ENCODE measurements at regions not wholly inside any gene's neighbourhood (a gene's known extent, or its start where the extent isn't known, plus 50 kb on each side); places are given as distances from the start of the nearest gene placed in this dataset.

DNA sequence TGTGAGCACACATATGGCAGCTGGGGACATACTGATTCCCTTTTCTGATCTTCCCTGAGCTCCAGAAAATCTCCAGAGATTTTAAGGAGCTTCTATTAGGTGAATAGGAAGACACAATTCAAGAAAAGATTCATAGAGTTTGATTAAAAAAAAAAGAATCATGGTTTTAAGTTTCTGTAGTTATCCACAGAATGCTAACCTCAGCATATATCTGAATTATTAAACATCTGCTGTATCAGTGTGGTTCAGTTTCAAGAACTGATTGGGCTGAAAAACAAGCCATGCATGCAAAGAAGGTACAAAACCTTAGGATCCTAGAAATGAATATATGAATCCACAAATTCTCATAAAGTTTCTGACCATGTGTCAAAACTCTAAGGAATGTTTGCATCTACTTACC lies 94.1 kb upstream of the ZNF438 start:
- ChIA-PET POLR2A (no interaction called here), CTCF (no interaction called here)
- Mint-ChIP-seq H3K4me3 (no peak overlapping the region), H3K27ac (no peak overlapping the region), H3K9me3 (ENCODE audit: insufficient read depth) (no peaks in the 10 kb centered on the region), H3K36me3 (ENCODE audit: low read depth) (no peaks in the 10 kb centered on the region), H3K4me1 (ENCODE audit: low read depth) (peaks cover 1% of the 10 kb centered on the region), H3K27me3 (ENCODE audit: low read depth) (no peaks in the 10 kb centered on the region)
- DNase-seq (no peak), ATAC-seq (no peak)

DNA sequence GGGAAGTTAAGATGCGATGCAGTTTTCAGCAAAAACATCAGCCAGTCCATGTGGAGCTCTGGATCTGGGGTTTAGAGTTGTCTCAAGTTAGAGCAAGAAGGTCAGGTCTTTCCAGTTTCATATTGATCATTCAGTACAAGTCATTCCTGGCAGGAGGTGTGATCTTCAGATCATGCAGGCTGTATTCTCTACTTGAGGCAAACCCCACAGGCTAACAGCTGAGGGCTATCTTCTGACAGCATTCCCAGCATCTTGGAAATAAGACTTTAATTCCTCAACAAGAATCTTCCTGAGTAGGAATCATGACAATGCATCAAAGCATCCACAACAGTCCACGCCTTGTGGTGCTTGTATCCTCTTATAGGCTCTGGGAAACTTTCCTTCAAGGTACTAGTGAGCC lies 94.9 kb upstream of the ZNF438 start:
- Mint-ChIP-seq H3K27ac (no peak overlapping the region), H3K4me3 (no peak overlapping the region), H3K9me3 (ENCODE audit: insufficient read depth) (no peaks in the 10 kb centered on the region), H3K36me3 (ENCODE audit: low read depth) (no peaks in the 10 kb centered on the region), H3K27me3 (ENCODE audit: low read depth) (no peaks in the 10 kb centered on the region), H3K4me1 (ENCODE audit: low read depth) (no peaks in the 10 kb centered on the region)
- POLR2A ChIA-PET = no interaction called here
- DNase-seq (no peak), ATAC-seq (no peak)
- CTCF ChIA-PET = no interaction called here

DNA sequence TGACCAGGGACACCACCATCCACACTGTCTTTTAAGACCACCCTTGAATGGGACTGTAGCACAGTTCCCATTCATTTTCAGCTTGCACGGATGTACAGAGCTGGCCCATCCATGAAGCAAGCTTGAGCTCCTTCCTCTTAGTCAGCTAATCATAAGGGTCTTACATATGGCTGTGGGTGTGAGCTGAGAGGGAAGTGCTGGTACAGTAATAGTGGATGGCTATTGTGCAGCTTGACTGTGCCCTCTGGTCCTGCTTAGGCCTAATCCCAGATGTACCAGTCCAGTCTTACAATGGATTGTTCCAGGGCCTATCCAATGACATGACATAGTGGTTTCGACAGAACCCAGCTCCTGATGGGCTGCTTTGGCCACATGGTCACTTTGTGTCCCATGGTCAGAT lies 96.9 kb upstream of the ZNF438 start:
- DNase-seq (no peak), ATAC-seq (no peak)
- Mint-ChIP-seq H3K27me3 (ENCODE audit: low read depth) (no peaks in the 10 kb centered on the region), H3K9me3 (ENCODE audit: insufficient read depth) (no peaks in the 10 kb centered on the region), H3K36me3 (ENCODE audit: low read depth) (no peaks in the 10 kb centered on the region), H3K4me3 (no peak overlapping the region), H3K4me1 (ENCODE audit: low read depth) (peaks cover 8% of the 10 kb centered on the region), H3K27ac (no peak overlapping the region)
- ChIA-PET CTCF (no interaction called here), POLR2A (interaction anchor here (0.5 kb wide), 1 partner anchor 8 kb away, joined by 3 read pairs; no protein-coding TSS in a partner anchor)

DNA sequence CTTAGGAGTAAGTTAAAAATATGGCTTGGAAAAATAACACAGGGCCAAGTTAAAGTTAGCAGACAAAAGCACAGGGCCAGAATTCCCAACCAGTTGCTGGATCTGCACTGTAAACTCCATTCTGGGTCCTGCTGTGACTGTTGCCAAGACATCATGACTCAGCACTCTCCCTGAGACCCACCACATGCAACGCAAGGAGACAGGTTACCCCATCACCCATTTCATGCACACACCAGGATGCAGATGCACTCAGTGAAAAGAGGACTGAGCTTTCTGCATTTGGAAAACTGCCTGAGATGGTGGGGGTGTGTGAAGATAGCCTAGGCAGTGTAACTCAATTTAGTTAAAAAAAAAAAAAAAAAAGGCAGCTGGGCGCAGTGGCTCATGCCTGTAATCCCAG lies 97.6 kb upstream of the ZNF438 start:
- no peaks in the 10 kb centered on the region for H3K36me3 Mint-ChIP-seq (ENCODE audit: low read depth)
- H3K4me1 Mint-ChIP-seq (ENCODE audit: low read depth) = peaks cover 11% of the 10 kb centered on the region
- DNase-seq (no peak), ATAC-seq (no peak)
- CTCF ChIA-PET = no interaction called here
- H3K9me3 Mint-ChIP-seq (ENCODE audit: insufficient read depth) = no peaks in the 10 kb centered on the region
- H3K4me3 Mint-ChIP-seq = no peak overlapping the region
- POLR2A ChIA-PET = no interaction called here
- no peaks in the 10 kb centered on the region for H3K27me3 Mint-ChIP-seq (ENCODE audit: low read depth)
- H3K27ac Mint-ChIP-seq = no peak overlapping the region

DNA sequence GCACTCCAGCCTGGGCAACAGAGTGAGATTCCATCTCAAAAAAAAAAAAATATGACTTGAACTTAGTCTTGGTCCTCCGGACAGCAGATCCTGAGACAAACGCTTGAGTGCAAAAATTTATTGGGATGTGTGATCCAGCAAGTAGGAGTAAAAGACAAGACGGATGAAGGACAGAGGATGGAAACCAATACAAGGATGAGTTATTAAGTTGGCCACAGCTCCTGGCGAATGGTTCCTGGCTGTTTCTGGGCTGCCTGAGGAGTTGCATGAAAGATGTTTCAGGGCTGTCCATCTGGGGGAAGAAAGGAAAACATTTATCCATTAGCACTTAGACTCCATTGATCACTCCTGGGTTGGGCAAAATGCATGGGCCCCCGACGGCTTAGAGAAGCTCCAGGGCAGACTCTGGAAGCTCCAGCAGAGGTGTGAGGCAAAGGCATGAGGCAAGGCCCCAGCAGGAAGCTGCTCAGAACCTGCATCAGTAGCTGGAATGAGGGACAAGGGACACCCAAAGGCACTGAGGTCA lies 98.3 kb upstream of the ZNF438 start:
- no peak overlapping the region for H3K27ac Mint-ChIP-seq
- no peak overlapping the region for H3K4me3 Mint-ChIP-seq
- no peaks in the 10 kb centered on the region for H3K9me3 Mint-ChIP-seq (ENCODE audit: insufficient read depth)
- POLR2A ChIA-PET = interaction anchor here (0.5 kb wide), 1 partner anchor 35 kb away, joined by 3 read pairs; no protein-coding TSS in a partner anchor
- no peak for ATAC-seq
- H3K27me3 Mint-ChIP-seq (ENCODE audit: low read depth) = no peaks in the 10 kb centered on the region
- no peaks in the 10 kb centered on the region for H3K36me3 Mint-ChIP-seq (ENCODE audit: low read depth)
- CTCF ChIA-PET = interaction anchor here (1.4 kb wide), 1 partner anchor 14 kb away, joined by 5 read pairs; no protein-coding TSS in a partner anchor
- peaks cover 18% of the 10 kb centered on the region for H3K4me1 Mint-ChIP-seq (ENCODE audit: low read depth)
- peak; percentile 9 for DNase-seq

DNA sequence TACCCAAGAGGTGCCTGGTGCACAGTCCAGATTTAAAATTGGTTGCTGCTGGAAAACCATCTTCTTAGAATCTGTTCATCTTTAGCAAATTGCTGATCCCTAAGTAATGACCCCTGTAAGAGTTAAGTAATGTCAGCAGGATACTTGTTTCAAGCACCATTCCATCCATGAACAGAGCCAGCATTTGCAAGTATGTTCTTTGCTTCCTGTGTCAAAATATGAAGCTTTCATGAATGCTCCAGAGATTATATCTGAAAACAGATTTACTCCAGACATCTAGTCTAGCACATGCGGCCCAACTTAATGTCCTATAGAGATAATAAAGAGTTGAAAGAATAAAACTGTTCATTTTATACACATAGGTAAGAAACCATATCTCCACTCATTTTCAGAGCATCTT lies 98.7 kb upstream of the ZNF438 start:
- H3K9me3 Mint-ChIP-seq (ENCODE audit: insufficient read depth) = no peaks in the 10 kb centered on the region
- DNase-seq (peak; percentile 1), ATAC-seq (no peak)
- no peak overlapping the region for H3K27ac Mint-ChIP-seq
- peaks cover 22% of the 10 kb centered on the region for H3K4me1 Mint-ChIP-seq (ENCODE audit: low read depth)
- no peak overlapping the region for H3K4me3 Mint-ChIP-seq
- no peaks in the 10 kb centered on the region for H3K27me3 Mint-ChIP-seq (ENCODE audit: low read depth)
- CTCF ChIA-PET = interaction anchor here (1.0 to 1.4 kb wide), 2 partner anchors 15 to 99 kb away, joined by 3 to 5 read pairs; partner anchors contain the start of gene ZNF438
- POLR2A ChIA-PET = interaction anchor here (0.5 kb wide), 1 partner anchor 35 kb away, joined by 3 read pairs; no protein-coding TSS in a partner anchor
- no peaks in the 10 kb centered on the region for H3K36me3 Mint-ChIP-seq (ENCODE audit: low read depth)

DNA sequence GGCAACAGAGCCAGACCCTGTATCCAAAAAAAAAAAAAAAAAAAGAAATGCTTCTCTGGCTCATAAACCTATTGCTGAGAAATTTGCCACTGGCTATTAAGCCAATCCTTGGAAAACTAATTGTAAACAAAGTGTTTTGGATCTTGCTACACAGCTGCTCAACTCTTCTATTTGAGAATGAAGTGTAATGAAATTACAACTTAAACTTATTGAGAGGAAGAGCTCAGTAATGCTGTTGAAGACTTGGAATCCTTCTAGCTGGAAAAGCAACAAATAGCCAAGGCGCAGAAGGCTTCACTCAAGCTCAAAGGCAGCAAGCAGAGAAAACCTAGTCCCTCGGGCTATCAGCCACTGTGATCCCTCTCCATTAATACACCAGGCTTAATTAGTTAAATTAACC lies 99.6 kb upstream of the ZNF438 start:
- ChIA-PET CTCF (interaction anchor here (1.0 to 1.4 kb wide), 3 partner anchors 16 to 99 kb away, joined by 3 to 5 read pairs (median 3); partner anchors contain the start of gene ZNF438), POLR2A (interaction anchor here (0.6 to 0.7 kb wide), 2 partner anchors 23 to 337 kb away, joined by 3 read pairs; no protein-coding TSS in a partner anchor)
- no peaks in the 10 kb centered on the region for H3K36me3 Mint-ChIP-seq (ENCODE audit: low read depth)
- no peak overlapping the region for H3K27ac Mint-ChIP-seq
- no peak overlapping the region for H3K4me3 Mint-ChIP-seq
- no peaks in the 10 kb centered on the region for H3K27me3 Mint-ChIP-seq (ENCODE audit: low read depth)
- DNase-seq (no peak), ATAC-seq (no peak)
- no peaks in the 10 kb centered on the region for H3K9me3 Mint-ChIP-seq (ENCODE audit: insufficient read depth)
- peaks cover 31% of the 10 kb centered on the region for H3K4me1 Mint-ChIP-seq (ENCODE audit: low read depth)

DNA sequence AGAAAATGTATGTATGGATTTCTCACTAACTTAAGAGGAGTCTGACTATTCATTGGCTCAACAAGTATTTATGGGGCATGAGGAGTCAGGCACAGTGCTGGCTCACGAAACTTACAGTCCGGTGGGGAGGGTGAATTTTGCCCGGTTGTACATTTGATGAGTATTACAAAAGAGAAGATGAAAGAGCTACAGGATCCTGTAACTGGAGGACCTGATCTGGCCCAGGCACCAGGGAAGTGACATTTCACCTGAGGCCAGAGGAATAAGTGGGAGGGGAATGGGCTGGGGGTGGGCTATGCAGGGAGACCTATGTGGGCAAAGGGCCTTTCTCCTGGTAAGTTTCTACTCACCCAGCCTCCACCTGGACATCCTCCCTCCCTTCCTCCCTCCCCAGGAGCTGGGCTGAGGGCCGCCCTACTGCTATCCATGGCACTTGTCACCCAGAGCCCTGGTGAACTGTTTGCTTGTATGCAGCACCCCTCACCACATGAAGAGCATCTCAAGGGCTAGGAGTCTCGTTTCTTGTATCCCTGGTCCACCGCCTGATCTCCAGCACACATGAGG lies 101.1 kb upstream of the ZNF438 start:
- Mint-ChIP-seq H3K4me1 (ENCODE audit: low read depth) (peaks cover 45% of the 10 kb centered on the region), H3K27ac (peak overlapping the region; percentile 55), H3K36me3 (ENCODE audit: low read depth) (no peaks in the 10 kb centered on the region), H3K9me3 (ENCODE audit: insufficient read depth) (no peaks in the 10 kb centered on the region), H3K4me3 (peak overlapping the region; percentile 25), H3K27me3 (ENCODE audit: low read depth) (no peaks in the 10 kb centered on the region)
- POLR2A ChIA-PET = interaction anchor here (1.0 to 1.9 kb wide), 2 partner anchors 101 to 425 kb away, joined by 3 to 6 read pairs; partner anchors contain the start of gene ZNF438
- CTCF ChIA-PET = interaction anchor here (1.2 kb wide), 1 partner anchor 349 kb away, joined by 6 read pairs; no protein-coding TSS in a partner anchor
- no peak for ATAC-seq
- peak; percentile 20 for DNase-seq

DNA sequence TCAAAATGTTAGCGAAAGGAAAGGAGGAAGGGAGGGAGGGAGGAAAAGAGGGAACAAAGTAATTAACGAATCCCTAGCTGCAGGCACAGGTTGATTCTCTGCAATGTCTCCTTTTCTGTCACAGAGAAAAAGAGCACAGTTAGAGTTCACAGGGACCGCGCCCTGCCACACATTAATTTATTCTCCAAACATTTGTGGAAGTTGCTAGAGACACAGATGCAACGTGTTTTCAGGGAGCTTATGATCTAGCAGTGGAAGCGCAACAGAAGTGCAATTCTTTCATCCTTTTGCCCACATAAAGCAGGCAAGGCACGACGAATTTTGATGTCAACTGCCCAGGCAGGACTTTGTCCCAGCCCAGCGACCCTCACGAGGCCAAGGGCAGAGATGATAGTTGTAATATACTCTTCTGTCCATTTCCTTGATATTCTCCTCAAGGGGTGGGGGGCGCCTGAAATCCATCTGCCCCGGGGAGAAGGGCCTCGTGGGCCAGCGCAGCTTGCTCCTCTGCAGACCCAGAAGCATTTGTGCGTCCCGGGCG lies 101.7 kb upstream of the ZNF438 start:
- Mint-ChIP-seq H3K27me3 (ENCODE audit: low read depth) (no peaks in the 10 kb centered on the region), H3K4me3 (peak overlapping the region; percentile 63), H3K36me3 (ENCODE audit: low read depth) (no peaks in the 10 kb centered on the region), H3K9me3 (ENCODE audit: insufficient read depth) (no peaks in the 10 kb centered on the region), H3K4me1 (ENCODE audit: low read depth) (peaks cover 45% of the 10 kb centered on the region), H3K27ac (peak overlapping the region; percentile 55)
- CTCF ChIA-PET = interaction anchor here (1.0 to 1.2 kb wide), 2 partner anchors 50 to 349 kb away, joined by 3 to 6 read pairs; no protein-coding TSS in a partner anchor
- DNase-seq (no peak), ATAC-seq (no peak)
- POLR2A ChIA-PET = interaction anchor here (0.9 to 1.9 kb wide), 3 partner anchors 101 to 425 kb away, joined by 3 to 6 read pairs (median 3); partner anchors contain the start of gene ZNF438

DNA sequence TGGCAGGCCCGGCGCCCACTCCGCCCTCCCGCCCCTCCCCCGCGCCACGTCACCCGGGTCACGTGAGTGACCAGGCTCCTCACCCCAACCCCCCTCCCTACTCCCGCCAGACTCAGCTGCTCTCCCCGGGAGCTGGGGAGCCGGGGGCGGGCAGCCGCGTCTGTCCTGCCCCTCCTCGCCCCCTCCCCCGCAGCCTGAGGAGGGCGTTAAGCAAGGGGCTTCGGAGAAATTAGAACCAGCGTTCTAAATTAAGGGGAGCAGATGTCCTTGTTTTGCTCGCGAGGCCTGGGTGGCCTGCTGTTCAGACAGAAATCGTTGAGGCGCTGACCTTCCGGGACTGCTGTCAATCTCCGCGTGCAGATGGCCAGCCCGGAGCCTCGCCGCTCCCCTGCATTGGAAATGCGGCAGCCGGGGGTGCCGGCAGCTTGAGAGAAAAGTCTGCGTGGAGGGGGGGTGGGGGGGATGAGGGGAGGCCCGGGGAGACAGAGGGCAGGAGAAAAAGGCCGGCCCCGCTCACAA lies 102.2 kb upstream of the ZNF438 start:
- ChIA-PET POLR2A (interaction anchor here (0.6 to 1.9 kb wide), 4 partner anchors 61 to 426 kb away, joined by 3 to 6 read pairs (median 3); partner anchors contain the start of gene ZNF438), CTCF (interaction anchor here (0.9 to 1.2 kb wide), 4 partner anchors 33 to 350 kb away, joined by 3 to 6 read pairs (median 4); partner anchors contain the start of gene ZNF438)
- Mint-ChIP-seq H3K4me3 (peak overlapping the region; percentile 70), H3K9me3 (ENCODE audit: insufficient read depth) (no peaks in the 10 kb centered on the region), H3K27ac (peak overlapping the region; percentile 72), H3K27me3 (ENCODE audit: low read depth) (no peaks in the 10 kb centered on the region), H3K4me1 (ENCODE audit: low read depth) (peaks cover 45% of the 10 kb centered on the region), H3K36me3 (ENCODE audit: low read depth) (no peaks in the 10 kb centered on the region)
- ATAC-seq = peak; percentile 37
- peak; percentile 68 for DNase-seq

DNA sequence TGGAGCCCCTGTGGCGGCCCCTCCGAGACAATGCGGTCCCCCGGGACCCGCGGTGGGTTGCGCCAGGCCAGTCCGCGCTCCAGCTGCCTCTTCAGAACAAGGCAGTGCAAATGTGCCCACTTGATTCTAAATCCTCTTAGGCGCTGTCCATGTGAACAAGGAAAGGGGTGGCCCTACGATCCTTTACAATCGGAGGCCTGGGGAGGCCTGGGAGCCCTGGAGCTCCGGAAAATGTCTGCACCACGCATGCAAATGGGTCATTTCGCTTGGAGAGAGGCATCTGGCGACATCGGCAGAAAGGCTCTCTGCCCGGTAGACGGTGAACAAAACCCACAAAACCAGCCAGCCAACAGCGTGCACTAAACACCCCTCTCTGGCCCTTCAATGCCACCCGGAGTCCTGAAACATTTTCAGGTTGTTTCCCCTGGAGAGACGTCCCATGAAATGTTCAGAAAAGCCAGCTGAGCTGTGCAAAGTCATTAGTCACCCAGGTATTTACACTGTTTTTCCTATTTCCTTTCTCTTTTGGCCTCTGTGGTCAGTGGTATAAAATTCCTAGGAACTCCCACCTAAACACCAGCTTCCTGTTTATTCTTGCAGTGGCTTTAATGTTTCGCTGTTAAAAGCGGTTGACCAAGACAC lies 102.8 kb upstream of the ZNF438 start:
- POLR2A ChIA-PET = interaction anchor here (0.6 to 1.9 kb wide), 4 partner anchors 40 to 187 kb away, joined by 3 to 6 read pairs (median 3); partner anchors contain the start of gene ZNF438
- DNase-seq = peak; percentile 21
- H3K27ac Mint-ChIP-seq = peak overlapping the region; percentile 81
- ATAC-seq = peak; percentile 32
- CTCF ChIA-PET = interaction anchor here (0.9 to 1.2 kb wide), 2 partner anchors 33 to 102 kb away, joined by 3 to 4 read pairs; partner anchors contain the start of gene ZNF438
- no peaks in the 10 kb centered on the region for H3K36me3 Mint-ChIP-seq (ENCODE audit: low read depth)
- peak overlapping the region; percentile 70 for H3K4me3 Mint-ChIP-seq
- H3K4me1 Mint-ChIP-seq (ENCODE audit: low read depth) = peaks cover 45% of the 10 kb centered on the region
- H3K9me3 Mint-ChIP-seq (ENCODE audit: insufficient read depth) = no peaks in the 10 kb centered on the region
- H3K27me3 Mint-ChIP-seq (ENCODE audit: low read depth) = no peaks in the 10 kb centered on the region

All from activated CD8-positive, alpha-beta T cell treated with anti-CD3 and anti-CD28 coated beads, Interleukin-2, amount 10 ng/mL, durations not matched to agents 7 days and 5 days (primary cell).